ENCODE measurements at regions not wholly inside any gene's neighbourhood (a gene's known extent, or its start where the extent isn't known, plus 50 kb on each side); places are given as distances from the start of the nearest gene placed in this dataset.

GRCh38 chr7:35331730-35332678, 78.1 kb upstream of the TBX20 start:
- TF ChIP-seq, protein P1, sequence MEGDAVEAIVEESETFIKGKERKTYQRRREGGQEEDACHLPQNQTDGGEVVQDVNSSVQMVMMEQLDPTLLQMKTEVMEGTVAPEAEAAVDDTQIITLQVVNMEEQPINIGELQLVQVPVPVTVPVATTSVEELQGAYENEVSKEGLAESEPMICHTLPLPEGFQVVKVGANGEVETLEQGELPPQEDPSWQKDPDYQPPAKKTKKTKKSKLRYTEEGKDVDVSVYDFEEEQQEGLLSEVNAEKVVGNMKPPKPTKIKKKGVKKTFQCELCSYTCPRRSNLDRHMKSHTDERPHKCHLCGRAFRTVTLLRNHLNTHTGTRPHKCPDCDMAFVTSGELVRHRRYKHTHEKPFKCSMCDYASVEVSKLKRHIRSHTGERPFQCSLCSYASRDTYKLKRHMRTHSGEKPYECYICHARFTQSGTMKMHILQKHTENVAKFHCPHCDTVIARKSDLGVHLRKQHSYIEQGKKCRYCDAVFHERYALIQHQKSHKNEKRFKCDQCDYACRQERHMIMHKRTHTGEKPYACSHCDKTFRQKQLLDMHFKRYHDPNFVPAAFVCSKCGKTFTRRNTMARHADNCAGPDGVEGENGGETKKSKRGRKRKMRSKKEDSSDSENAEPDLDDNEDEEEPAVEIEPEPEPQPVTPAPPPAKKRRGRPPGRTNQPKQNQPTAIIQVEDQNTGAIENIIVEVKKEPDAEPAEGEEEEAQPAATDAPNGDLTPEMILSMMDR (IDR thresholded peaks at IDR 0.05): no peak
- no peak for TF ChIP-seq EZH2 (IDR thresholded peaks at IDR 0.05)

All from neural progenitor cell (in vitro differentiated cells).